ENCODE measurements at regions not wholly inside any gene's neighbourhood (a gene's known extent, or its start where the extent isn't known, plus 50 kb on each side); places are given as distances from the start of the nearest gene placed in this dataset.

- no peaks in the 10 kb centered on the region for H3K36me3 ChIP-seq (ENCODE audit: control insufficient read depth in 2 of 2, extremely low read depth in 1 of 2, insufficient read depth in 2 of 2, low read length in 2 of 2)
- TF ChIP-seq EZH2 (IDR thresholded peaks at IDR 0.05; ENCODE audit: low read length) (no peak), CTCF (optimal IDR thresholded peaks at IDR 0.05 in 1 of 3, IDR thresholded peaks at IDR 0.05 in 1 of 3, conservative IDR thresholded peaks at IDR 0.05 in 1 of 3; ENCODE audit: extremely low read depth in 1 of 3, insufficient read depth in 2 of 3, low read length in 3 of 3) (no peak)
- dilution Hi-C loops (cut with MboI; ENCODE audit: extremely low pct_ligation_motif_present, low sequenced_read_pairs) = no loop called here
- H3K9me3 ChIP-seq (ENCODE audit: control insufficient read depth, low read depth, low read length) = peaks cover 9% of the 10 kb centered on the region
- peaks cover 5% of the 10 kb centered on the region for H3K4me1 ChIP-seq (ENCODE audit: control insufficient read depth, extremely low read depth, insufficient read depth, low read length)
- H3K9me1 ChIP-seq (ENCODE audit: control insufficient read depth, extremely low read depth, insufficient read depth, low read length) = no peaks in the 10 kb centered on the region
- no peak overlapping the region for H3K27ac ChIP-seq (ENCODE audit: control insufficient read depth, insufficient read depth, low read length)
- DNase-seq (ENCODE audit: low read depth, low spot score) (no peak), FAIRE-seq (no peak)
- no peak overlapping the region for H2AFZ ChIP-seq (ENCODE audit: control insufficient read depth, low read length)
- no peaks in the 10 kb centered on the region for H4K20me1 ChIP-seq (ENCODE audit: control insufficient read depth, extremely low read depth, insufficient read depth, low read length)
- no peak overlapping the region for H3K4me3 ChIP-seq (ENCODE audit: control insufficient read depth in 2 of 3, extremely low read depth in 1 of 3, insufficient read depth in 2 of 3, low read depth in 1 of 3, low read length in 3 of 3)
- H3K4me2 ChIP-seq (ENCODE audit: control insufficient read depth, extremely low read depth, insufficient read depth, low read depth, low read length) = no peak overlapping the region
- H3K9ac ChIP-seq (ENCODE audit: control insufficient read depth, extremely low read depth, insufficient read depth, low read length) = no peak overlapping the region
- H3K79me2 ChIP-seq (ENCODE audit: control insufficient read depth, insufficient read depth, low read length) = no peaks in the 10 kb centered on the region
- H3K27me3 ChIP-seq (ENCODE audit: control insufficient read depth, extremely low read depth, insufficient read depth, low read length) = peaks cover 11% of the 10 kb centered on the region
These were observed 66.8 kb downstream of the FOXD1 start for GRCh38 chr5:73381590-73382400.

GRCh38 chr5:73380710-73381589 is 67.6 kb downstream of the FOXD1 start:
- no peak overlapping the region for H3K9ac ChIP-seq (ENCODE audit: control insufficient read depth, extremely low read depth, insufficient read depth, low read length)
- no peak for FAIRE-seq
- no peaks in the 10 kb centered on the region for H3K36me3 ChIP-seq (ENCODE audit: control insufficient read depth in 2 of 2, extremely low read depth in 1 of 2, insufficient read depth in 2 of 2, low read length in 2 of 2)
- H3K4me3 ChIP-seq (ENCODE audit: control insufficient read depth in 2 of 3, extremely low read depth in 1 of 3, insufficient read depth in 2 of 3, low read depth in 1 of 3, low read length in 3 of 3) = no peak overlapping the region
- no peak overlapping the region for H3K27ac ChIP-seq (ENCODE audit: control insufficient read depth, insufficient read depth, low read length)
- peaks cover 13% of the 10 kb centered on the region for H3K4me1 ChIP-seq (ENCODE audit: control insufficient read depth, extremely low read depth, insufficient read depth, low read length)
- DNase-seq (ENCODE audit: low read depth, low spot score) = no peak
- TF ChIP-seq EZH2 (IDR thresholded peaks at IDR 0.05; ENCODE audit: low read length) = no peak
- TF ChIP-seq CTCF (optimal IDR thresholded peaks at IDR 0.05 in 1 of 3, IDR thresholded peaks at IDR 0.05 in 1 of 3, conservative IDR thresholded peaks at IDR 0.05 in 1 of 3; ENCODE audit: extremely low read depth in 1 of 3, insufficient read depth in 2 of 3, low read length in 3 of 3) = no peak
- peaks cover 11% of the 10 kb centered on the region for H3K27me3 ChIP-seq (ENCODE audit: control insufficient read depth, extremely low read depth, insufficient read depth, low read length)
- H4K20me1 ChIP-seq (ENCODE audit: control insufficient read depth, extremely low read depth, insufficient read depth, low read length) = no peaks in the 10 kb centered on the region
- H2AFZ ChIP-seq (ENCODE audit: control insufficient read depth, low read length) = no peak overlapping the region
- no peak overlapping the region for H3K4me2 ChIP-seq (ENCODE audit: control insufficient read depth, extremely low read depth, insufficient read depth, low read depth, low read length)
- no peaks in the 10 kb centered on the region for H3K79me2 ChIP-seq (ENCODE audit: control insufficient read depth, insufficient read depth, low read length)
- no peaks in the 10 kb centered on the region for H3K9me1 ChIP-seq (ENCODE audit: control insufficient read depth, extremely low read depth, insufficient read depth, low read length)
- dilution Hi-C loops (cut with MboI; ENCODE audit: extremely low pct_ligation_motif_present, low sequenced_read_pairs) = no loop called here
- peaks cover 9% of the 10 kb centered on the region for H3K9me3 ChIP-seq (ENCODE audit: control insufficient read depth, low read depth, low read length)
